ENCODE measurements at regions not wholly inside any gene's neighbourhood (a gene's known extent, or its start where the extent isn't known, plus 50 kb on each side); places are given as distances from the start of the nearest gene placed in this dataset.
A peak's percentile ranks its signal among the peaks of the same experiment; 100 is the strongest.
"Not testable (repeated sequence)": the region's sequence is repeated elsewhere in the genome, so short reads cannot be mapped to it uniquely, and the experiment has no call there.

DNA sequence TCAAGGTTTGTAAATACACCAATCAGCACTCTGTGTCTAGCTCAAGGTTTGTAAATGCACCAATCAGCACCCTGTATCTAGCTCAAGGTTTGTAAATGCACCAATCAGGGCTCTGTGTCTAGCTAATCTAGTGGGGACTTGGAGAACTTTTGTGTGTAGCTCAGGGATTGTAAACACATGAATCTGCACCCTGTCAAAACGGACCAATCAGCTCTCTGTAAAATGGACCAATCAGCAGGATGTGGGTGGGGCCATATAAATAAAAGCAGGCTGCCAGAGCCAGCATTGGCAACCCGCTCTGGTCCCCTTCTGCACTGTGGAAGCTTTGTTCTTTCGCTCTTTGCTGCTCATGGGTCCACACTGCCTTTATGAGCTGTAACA lies 109.3 kb upstream of the RASGEF1B start:
- not testable (repeated sequence) for ATAC-seq

GRCh38 chr4:81580346-81580993 lies 108.8 kb upstream of the RASGEF1B start:
- no peak for ATAC-seq

DNA sequence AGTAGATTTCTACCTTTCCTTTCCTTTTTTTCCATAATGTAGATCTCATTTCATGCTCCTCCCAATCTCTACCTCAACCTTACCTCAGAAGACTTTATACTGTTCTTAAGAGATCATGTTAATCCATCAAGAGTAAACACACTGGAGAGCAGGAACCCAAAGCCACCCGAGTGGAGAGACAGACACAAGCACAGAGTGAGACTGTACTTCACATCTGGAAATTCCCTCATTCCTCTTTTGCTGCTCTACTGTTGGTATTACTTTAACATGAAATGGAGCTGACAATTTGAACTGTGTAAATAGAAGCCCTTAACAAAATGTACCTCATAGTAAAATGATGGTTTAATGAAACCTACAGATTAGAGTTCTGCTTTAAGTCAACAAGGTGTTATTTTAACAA lies 105.7 kb upstream of the RASGEF1B start:
- ATAC-seq: no peak

- ATAC-seq: no peak
Measured at GRCh38 chr4:81574991-81575390, 103.3 kb upstream of the RASGEF1B start.

GRCh38 chr4:81573840-81574239 lies 102.1 kb upstream of the RASGEF1B start:
- no peak for ATAC-seq

DNA sequence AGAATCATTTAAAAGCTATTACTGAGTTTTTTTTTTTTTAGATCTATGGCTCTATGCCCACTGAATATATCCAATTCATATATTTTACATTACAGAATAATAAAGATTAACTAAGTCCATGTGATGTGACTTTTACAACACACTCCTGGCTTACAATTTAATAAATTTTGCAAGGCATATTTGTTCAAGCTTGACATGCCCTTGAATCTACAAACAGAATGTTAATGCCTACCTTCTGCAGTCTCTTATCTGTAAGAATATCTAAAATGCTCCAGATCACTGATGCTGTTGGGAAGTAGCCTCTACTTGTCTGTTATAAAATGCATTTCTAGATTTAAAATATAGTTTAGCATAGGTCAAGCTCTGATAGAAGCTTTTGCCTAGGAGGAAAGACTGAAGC lies 100.7 kb upstream of the RASGEF1B start:
- no peak for ATAC-seq

DNA sequence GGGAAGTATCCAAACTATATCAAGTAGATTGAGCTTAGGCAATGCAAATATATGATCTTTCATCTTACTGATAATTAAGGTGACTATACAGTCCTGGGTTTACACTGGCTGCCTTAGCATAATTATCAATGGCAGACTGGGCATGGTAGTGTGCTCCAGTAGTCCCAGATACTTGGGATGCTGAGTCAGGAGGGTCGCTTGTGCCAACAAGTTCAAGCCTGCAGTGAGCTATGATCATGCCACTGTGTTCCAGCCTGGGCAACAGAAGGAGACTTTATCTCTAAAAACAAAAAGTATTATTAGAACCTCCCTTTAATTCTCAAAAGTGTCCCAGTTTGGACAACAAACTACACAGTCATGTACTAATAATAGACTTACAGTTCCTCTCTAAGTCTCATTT lies 99.4 kb upstream of the RASGEF1B start:
- ATAC-seq: no peak

DNA sequence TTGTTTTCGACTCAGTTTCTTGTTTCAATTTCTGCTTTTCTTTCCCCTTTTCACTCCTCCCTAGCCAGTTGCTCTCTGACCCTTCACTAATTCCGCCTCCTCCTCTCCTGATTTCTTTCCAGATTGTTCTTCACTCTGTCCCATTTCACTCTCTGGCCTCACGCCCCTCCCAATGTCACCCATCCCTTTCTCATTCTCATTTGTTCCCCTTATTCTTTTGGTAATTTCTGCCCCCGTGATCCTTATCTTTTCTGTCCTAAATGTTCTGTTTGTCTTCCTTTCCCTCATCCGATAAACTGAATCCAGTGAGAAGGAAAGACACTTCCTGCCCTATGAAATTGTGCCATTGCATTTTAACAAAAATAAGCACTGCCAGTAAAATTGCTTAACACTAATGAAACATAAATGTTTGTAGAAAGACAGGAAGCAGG lies 94.5 kb upstream of the RASGEF1B start:
- ATAC-seq: no peak

DNA sequence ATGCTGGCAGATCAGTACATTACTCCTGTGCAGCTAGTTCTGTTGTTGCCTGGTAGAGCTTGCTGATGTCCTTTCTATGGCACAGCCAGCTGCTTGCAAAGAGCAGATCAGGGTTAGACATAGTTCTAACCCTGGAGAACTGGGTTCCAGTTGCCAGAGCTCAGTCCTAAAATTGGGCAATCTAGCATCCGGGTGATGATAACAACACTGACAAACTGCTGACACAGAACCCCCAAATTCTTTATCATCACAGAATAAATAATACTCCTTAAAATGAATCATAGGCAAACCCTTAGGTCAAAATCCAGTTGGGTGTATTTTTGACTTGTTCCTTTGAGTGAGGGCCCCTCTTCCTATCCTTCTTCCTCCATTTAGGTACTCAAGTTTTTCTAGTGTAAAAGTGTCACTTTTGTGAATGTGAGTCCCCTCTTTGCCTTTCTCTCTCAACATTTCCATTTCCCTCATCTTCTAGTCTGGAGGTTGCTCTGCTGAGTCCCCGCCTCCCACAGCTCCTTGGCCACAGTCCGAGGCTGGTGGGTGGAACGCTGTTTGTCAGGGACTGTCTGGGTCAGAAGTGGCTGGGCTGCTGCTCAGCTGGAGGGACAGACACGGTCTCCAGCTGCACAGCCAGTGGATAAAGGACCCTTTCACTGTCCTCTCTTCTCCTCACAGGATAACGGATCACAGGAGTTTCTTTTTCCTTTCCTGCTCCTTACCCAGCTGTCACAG lies 93.6 kb upstream of the RASGEF1B start:
- ATAC-seq: no peak

DNA sequence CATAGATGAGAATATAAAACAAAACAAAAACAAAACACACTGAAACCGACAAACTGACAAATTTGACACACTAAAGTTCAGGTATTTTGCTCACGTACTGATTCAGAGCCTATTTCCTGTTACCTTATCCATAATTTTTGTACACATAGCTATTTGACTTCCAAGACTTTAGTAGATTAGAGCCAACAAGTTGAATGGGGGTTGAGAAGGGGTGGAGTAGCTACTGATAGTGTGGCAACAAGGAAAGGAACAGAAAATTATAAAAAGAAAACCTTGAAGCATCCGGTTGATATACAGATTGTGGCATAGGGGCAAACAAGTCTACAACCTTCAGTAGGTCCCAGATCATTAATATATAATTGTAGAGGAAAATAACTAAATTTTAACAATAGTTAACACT lies 92.3 kb upstream of the RASGEF1B start:
- ATAC-seq: no peak

DNA sequence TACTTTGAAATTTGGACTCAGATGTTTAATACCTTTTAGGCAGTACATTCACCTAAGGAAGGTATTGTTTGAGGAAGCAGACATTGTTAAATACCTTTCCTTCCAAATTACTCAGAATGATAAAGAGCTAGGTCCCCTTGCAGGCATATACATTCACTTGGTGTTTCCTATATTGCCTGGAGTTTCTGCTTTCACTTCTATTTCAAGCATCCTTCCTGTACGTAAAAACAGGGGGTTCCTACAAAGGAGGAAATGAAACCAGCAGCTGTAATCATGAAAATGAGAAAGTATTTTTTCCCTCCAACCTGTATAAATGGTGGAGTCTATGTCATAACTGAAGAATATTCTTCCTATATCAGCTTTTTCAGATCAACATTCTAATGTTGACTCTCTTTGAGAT lies 90.4 kb upstream of the RASGEF1B start:
- peak; percentile 51 to 63 for ATAC-seq

GRCh38 chr4:81557306-81557705 lies 85.6 kb upstream of the RASGEF1B start:
- ATAC-seq: no peak

DNA sequence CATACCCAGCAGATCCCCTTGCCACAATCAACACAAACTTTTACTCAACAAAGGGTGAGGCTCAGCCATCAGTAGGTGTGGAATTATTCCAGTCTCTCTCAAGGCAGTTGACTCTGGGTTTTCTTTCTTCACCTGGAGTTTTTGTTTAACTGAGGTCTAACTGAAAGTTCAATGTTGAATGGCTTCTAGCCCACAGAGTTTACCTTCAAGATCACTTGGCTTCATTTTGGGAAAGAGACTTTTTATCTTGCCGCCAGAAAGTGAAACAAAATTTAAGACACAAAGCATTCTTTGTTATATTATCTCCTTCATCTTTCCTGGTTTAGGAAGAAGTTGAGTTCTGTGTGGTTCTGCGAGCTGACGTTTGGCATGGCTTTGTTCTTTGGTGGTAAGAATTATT lies 83.8 kb upstream of the RASGEF1B start:
- ATAC-seq: no peak

DNA sequence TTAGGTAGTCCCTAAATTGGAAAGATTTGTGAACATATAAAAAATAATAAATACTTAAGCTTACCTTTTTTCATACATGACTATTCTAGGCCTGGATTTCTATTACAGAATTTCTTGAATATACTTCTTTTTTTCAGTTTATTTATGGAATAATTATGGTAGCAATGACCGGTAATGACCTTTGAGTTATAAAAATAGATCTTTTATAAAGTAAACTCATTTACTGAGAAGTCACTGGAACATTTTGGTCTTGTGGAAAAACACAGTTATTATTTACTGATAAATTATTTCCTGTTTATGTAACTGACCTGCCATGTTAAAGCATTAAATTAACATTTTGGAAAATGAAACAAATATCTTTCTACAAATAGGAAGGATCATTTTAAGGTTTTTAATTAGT lies 80.4 kb upstream of the RASGEF1B start:
- ATAC-seq: no peak

- ATAC-seq: no peak
Measured at GRCh38 chr4:81550388-81550859, 78.7 kb upstream of the RASGEF1B start.

- ATAC-seq: no peak
Measured at GRCh38 chr4:81549984-81550383, 78.3 kb upstream of the RASGEF1B start.

DNA sequence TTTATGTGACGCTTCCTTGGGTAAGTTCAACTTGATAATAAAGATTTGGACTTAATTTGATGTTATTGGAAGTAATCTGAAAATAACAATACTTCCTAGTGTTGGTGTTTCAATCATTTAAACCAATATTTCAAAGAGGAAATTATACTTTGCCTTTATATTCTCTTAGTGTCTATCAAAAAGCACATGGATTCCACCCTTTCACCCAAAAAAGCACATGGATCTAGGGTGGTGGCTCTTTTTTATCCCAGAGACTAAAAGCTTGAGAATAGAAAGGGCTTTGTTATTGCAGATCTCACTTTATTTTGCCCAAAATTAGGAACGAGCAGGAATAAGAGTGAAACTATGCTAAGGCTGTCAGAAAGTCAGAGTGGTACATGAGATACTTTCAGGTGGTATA lies 75.1 kb upstream of the RASGEF1B start:
- ATAC-seq: no peak

DNA sequence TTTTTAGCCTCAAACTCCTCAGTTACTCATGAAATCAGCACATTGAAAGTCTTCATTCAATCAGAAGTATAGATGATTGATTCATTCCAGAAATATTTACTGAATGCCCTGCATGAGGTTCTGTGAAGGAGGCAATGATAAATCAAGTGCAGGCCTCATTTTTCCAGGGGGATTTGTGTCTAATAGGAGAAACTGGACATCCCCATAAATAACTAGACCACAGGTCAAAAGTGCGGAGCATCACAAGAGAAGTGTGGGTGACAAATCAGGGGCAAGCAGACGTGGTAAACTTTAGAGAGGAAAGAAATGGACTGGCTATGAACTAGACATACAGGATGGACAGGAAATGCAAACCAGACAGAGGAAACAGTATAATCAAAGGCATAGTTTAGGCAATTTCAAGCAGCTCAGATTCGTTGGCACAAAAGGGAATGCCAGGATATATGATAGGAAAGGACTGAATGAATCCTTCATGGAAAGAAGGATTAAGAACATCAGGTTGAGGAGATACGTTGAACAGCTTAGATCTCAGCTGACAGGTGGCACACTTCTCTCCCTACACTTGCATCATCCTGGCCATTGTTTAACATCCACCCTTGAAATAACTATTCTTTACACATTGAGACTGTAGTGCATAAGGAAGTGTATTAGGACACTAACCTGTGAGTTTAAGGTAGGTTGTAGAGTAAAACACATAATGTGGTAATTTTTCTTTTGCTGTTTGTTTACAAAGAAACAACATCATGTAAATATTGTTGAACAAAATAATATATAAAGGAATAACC lies 69.6 kb upstream of the RASGEF1B start:
- no peak for ATAC-seq

DNA sequence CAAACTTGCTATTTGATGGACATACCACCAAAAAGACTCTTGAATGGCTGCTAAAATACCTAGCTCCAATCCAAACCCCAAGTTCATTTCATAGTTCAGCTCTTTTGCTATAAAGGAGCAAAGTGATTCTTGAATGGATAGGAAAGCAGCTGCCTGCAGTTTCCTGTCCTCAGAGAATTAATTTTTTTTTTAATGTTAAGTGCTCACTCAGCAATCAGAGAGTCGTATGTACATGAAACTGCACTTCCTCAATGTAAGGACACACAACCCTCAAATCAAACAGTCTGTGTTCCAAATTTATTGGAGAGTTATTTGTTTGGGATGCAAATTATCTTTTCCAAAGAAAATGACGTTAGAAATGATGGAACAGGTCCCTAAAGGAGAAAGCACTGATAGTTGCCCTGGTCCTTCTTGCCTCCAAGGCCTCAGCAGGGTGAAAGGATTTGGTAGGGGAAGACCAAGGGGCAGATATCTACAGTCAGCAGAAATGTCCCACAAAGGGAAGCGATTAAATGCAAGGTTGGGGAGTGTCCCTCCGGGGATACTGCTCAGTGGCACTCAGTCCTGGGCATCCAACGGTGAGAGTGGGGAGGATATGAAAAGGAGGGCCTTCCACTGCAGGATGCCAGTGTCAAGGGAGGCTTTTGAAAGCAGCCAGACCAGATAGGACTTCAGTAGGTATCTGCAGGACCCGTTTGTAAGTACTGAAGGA lies 67.2 kb upstream of the RASGEF1B start:
- ATAC-seq: no peak

GRCh38 chr4:81531410-81531809 lies 59.7 kb upstream of the RASGEF1B start:
- ATAC-seq: no peak

- no peak for ATAC-seq
Measured at GRCh38 chr4:81528979-81529378, 57.3 kb upstream of the RASGEF1B start.

- ATAC-seq: no peak
Measured at GRCh38 chr4:81528200-81528599, 56.5 kb upstream of the RASGEF1B start.

- no peak for ATAC-seq
Measured at GRCh38 chr4:81527709-81528108, 56.0 kb upstream of the RASGEF1B start.
